ENCODE measurements at regions not wholly inside any gene's neighbourhood (a gene's known extent, or its start where the extent isn't known, plus 50 kb on each side); places are given as distances from the start of the nearest gene placed in this dataset.

DNA sequence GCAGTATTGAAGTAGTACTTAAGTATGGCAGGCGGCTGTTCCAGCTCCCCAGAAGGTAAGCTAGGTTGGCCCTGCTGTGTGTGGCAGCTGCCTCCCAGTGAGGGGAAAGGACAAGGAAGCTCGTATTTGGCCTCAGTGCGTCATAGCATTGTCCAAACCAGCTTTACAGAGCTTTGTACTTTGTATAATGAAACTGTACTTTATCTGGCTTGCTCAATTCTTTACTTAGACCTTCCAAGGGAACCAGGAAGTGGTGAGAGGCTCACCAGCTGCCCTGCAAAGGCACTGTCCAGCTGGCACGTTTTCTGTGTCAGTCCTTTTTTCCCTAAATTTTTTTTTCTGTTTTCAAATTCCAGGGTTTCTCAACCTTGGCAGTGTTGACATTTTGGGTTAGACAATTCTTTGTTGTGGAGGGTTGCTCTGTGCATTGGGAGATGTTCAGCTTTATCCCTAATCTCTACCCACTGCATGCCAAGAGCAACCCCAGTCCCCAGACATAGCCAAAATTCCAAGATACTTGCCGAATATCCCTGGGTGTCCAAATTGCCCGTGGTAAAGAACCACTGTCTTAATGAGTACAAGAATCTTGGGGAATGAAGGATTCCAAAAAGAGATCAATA lies 474.5 kb downstream of the LRRC70 start:
- TF ChIP-seq CREB1 (IDR thresholded peaks at IDR 0.05; ENCODE audit: low read depth): no peak
- no peak for TF ChIP-seq MAX (IDR thresholded peaks at IDR 0.05)
- TF ChIP-seq NFIC (IDR thresholded peaks at IDR 0.05): no peak
- TF ChIP-seq CEBPB (IDR thresholded peaks at IDR 0.05): no peak

DNA sequence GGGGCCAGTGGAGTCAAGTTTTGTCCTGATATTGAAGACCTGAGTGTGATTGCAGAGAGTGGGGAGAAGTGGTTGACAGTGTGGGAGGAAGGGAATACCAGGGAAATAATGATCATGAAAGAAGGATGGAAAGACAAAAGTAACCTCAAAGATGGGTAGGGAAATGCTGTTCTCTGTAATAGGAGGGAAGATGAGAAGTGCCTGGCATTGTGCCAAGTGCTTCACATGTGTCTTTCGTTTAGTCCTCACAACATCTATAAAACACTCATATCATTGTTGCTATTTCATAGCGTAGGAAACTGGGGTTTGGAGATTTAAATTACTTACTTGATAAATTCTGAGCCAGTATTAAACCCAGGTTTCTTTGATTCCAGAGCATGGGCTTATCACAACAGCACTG lies 472.3 kb downstream of the LRRC70 start:
- TF ChIP-seq, protein P1, sequence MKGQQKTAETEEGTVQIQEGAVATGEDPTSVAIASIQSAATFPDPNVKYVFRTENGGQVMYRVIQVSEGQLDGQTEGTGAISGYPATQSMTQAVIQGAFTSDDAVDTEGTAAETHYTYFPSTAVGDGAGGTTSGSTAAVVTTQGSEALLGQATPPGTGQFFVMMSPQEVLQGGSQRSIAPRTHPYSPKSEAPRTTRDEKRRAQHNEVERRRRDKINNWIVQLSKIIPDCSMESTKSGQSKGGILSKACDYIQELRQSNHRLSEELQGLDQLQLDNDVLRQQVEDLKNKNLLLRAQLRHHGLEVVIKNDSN (IDR thresholded peaks at IDR 0.05): no peak
- no peak for TF ChIP-seq EP300 (IDR thresholded peaks at IDR 0.05; ENCODE audit: borderline replicate concordance)
- TF ChIP-seq EGR1 (IDR thresholded peaks at IDR 0.05): no peak
- no peak for TF ChIP-seq TCF12 (IDR thresholded peaks at IDR 0.05; ENCODE audit: low read depth)

DNA sequence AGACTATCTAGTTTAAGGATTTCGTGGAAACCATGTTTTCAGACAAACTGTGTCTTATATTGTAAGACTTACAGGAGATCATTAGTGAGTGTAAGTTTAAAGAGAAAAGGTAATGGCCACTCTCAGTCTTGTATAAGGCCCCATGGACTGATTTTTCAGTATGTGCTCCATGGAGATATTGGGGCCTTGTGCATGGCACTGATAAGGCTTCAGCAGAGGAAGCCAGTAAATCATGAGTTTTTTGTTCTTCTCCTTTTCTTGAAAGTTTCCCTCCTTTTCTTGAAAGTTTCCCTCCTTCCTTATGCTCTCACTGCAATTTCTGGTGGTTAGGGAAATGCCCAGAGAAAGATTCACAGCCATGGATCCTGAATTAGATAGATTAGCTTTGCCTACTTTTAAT lies 471.3 kb downstream of the LRRC70 start:
- TF ChIP-seq MAX (IDR thresholded peaks at IDR 0.05): no peak
- TF ChIP-seq FOXM1 (IDR thresholded peaks at IDR 0.05; ENCODE audit: borderline replicate concordance, low read depth): no peak
- no peak for TF ChIP-seq ZBTB7A (IDR thresholded peaks at IDR 0.05; ENCODE audit: low read depth)
- TF ChIP-seq CREB1 (IDR thresholded peaks at IDR 0.05; ENCODE audit: low read depth): no peak
- no peak for TF ChIP-seq EP300 (IDR thresholded peaks at IDR 0.05; ENCODE audit: borderline replicate concordance)
- no peak for TF ChIP-seq EGR1 (IDR thresholded peaks at IDR 0.05)
- TF ChIP-seq TAF1 (IDR thresholded peaks at IDR 0.05; ENCODE audit: low read depth): no peak
- TF ChIP-seq, protein P1 (IDR thresholded peaks at IDR 0.05): no peak
- TF ChIP-seq REST (IDR thresholded peaks at IDR 0.05; ENCODE audit: low read depth): no peak
- no peak for TF ChIP-seq TCF12 (IDR thresholded peaks at IDR 0.05; ENCODE audit: low read depth)

DNA sequence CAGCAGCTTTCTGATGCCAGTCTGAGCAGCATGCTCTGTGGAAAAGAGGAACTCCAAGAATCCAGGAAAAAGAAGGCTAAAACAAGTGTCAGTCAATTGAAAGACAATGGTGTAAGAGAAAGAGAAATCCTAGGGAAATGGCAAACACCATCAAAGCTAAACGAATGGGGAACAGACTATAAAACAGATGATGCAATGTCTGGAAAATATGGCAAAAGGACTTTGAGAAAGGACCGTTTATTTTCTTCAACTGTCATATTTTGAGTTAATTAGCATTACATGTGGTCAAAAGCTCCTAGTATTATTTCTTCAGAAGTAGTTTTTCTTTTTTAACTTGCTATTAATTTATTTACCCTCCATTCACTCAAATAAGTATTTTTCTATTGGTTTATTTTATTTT lies 465.2 kb downstream of the LRRC70 start:
- TF ChIP-seq ZBTB7A (IDR thresholded peaks at IDR 0.05; ENCODE audit: low read depth) (no peak), NFIC (IDR thresholded peaks at IDR 0.05) (no peak), CEBPB (IDR thresholded peaks at IDR 0.05) (no peak), TEAD4 (IDR thresholded peaks at IDR 0.05) (no peak), REST (IDR thresholded peaks at IDR 0.05; ENCODE audit: low read depth) (no peak), MAX (IDR thresholded peaks at IDR 0.05) (no peak), RAD21 (IDR thresholded peaks at IDR 0.05; ENCODE audit: low read depth) (no peak), TCF12 (IDR thresholded peaks at IDR 0.05; ENCODE audit: low read depth) (no peak)

GRCh38 chr5:63032343-63032742 lies 453.7 kb downstream of the LRRC70 start:
- TF ChIP-seq RAD21 (IDR thresholded peaks at IDR 0.05; ENCODE audit: low read depth): no peak
- TF ChIP-seq FOXM1 (IDR thresholded peaks at IDR 0.05; ENCODE audit: borderline replicate concordance, low read depth): no peak

DNA sequence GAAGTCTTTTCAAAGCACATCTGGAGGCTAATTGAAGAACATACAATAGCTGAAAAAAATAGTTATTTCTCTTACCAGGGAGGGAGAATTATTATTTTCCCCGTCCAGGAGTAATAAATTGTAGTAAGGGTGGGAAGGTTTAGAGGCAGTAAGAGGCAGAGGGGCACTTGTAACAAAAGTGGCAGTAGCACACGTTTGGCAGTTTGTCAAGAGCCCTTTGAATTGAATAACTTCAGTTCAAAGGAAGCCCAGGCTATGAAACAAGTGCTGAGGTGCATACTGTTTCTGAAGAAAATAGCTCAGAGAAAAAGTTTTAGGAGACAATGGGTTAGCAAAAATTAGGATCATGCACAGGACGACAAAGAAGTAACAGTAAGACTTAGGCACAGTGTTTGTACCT lies 451.3 kb downstream of the LRRC70 start:
- TF ChIP-seq NFIC (IDR thresholded peaks at IDR 0.05): no peak
- TF ChIP-seq FOXM1 (IDR thresholded peaks at IDR 0.05; ENCODE audit: borderline replicate concordance, low read depth): no peak
- no peak for TF ChIP-seq ZBTB7A (IDR thresholded peaks at IDR 0.05; ENCODE audit: low read depth)
- no peak for TF ChIP-seq TCF12 (IDR thresholded peaks at IDR 0.05; ENCODE audit: low read depth)
- no peak for TF ChIP-seq YY1 (IDR thresholded peaks at IDR 0.05; ENCODE audit: low read depth)

- no peak for TF ChIP-seq REST (IDR thresholded peaks at IDR 0.05; ENCODE audit: low read depth)
- no peak for TF ChIP-seq RAD21 (IDR thresholded peaks at IDR 0.05; ENCODE audit: low read depth)
- TF ChIP-seq, protein P1 (IDR thresholded peaks at IDR 0.05): no peak
- TF ChIP-seq EGR1 (IDR thresholded peaks at IDR 0.05): no peak
- TF ChIP-seq CREB1 (IDR thresholded peaks at IDR 0.05; ENCODE audit: low read depth): no peak
- TF ChIP-seq EP300 (IDR thresholded peaks at IDR 0.05; ENCODE audit: borderline replicate concordance): no peak
- TF ChIP-seq TEAD4 (IDR thresholded peaks at IDR 0.05): no peak
- TF ChIP-seq NFIC (IDR thresholded peaks at IDR 0.05): no peak
- no peak for TF ChIP-seq MAX (IDR thresholded peaks at IDR 0.05)
- no peak for TF ChIP-seq YY1 (IDR thresholded peaks at IDR 0.05; ENCODE audit: low read depth)
- TF ChIP-seq TAF1 (IDR thresholded peaks at IDR 0.05; ENCODE audit: low read depth): no peak
- TF ChIP-seq ZBTB7A (IDR thresholded peaks at IDR 0.05; ENCODE audit: low read depth): no peak
Observed at GRCh38 chr5:63025679-63026078, 447.1 kb downstream of the LRRC70 start.
